ENCODE measurements at regions not wholly inside any gene's neighbourhood (a gene's known extent, or its start where the extent isn't known, plus 50 kb on each side); places are given as distances from the start of the nearest gene placed in this dataset.

GRCh38 chr4:175377203-175377602 lies 434.9 kb downstream of the GPM6A start (continued):
- peak; percentile 52 for TF ChIP-seq MAFK (IDR thresholded peaks at IDR 0.05; ENCODE audit: low read length)
- TF ChIP-seq NR0B1 (IDR thresholded peaks at IDR 0.05; ENCODE audit: partially characterized antibody): no peak
- TF ChIP-seq ATF2 (CRISPR knock-in tag; IDR thresholded peaks at IDR 0.05): no peak

GRCh38 chr4:175378372-175378771 lies 433.7 kb downstream of the GPM6A start:
- Histone ChIP-seq H4K20me1 (replicated peaks; ENCODE audit: control insufficient read depth, insufficient read depth, low read length) (no peaks in the 10 kb centered on the region), H3K4me3 (no peak overlapping the region), H3K27me3 (ENCODE audit: control insufficient read depth in 2 of 2, insufficient read depth in 2 of 2, low read length in 2 of 2) (no peaks in the 10 kb centered on the region), H3K9ac (ENCODE audit: insufficient read depth in 1 of 2, low read depth in 2 of 2, low read length in 2 of 2) (no peak overlapping the region), H3K4me2 (ENCODE audit: insufficient read depth, low read length) (no peak overlapping the region), H3K4me1 (replicated peaks in 1 of 2; ENCODE audit: control insufficient read depth in 2 of 2, insufficient read depth in 2 of 2, low read length in 2 of 2) (no peaks in the 10 kb centered on the region), H3K79me2 (ENCODE audit: control insufficient read depth, insufficient read depth, low read length) (no peaks in the 10 kb centered on the region), H3K36me3 (ENCODE audit: control insufficient read depth, insufficient read depth, low read length) (no peaks in the 10 kb centered on the region), H3K9me1 (ENCODE audit: control insufficient read depth, insufficient read depth, low read length) (no peaks in the 10 kb centered on the region), H2AFZ (ENCODE audit: low read depth, low read length) (no peak overlapping the region), H3K9me3 (replicated peaks; ENCODE audit: control insufficient read depth, insufficient read depth, low read depth, low read length) (no peaks in the 10 kb centered on the region), H3K27ac (ENCODE audit: extremely low read depth, low read depth, low read length) (no peak overlapping the region)
- WGBS (ENCODE audit: insufficient coverage, low coverage, missing lambda C conversion rate): 0% methylated on average over 4 of the region's 4 CpGs
- ATAC-seq (no peak), DNase-seq (ENCODE audit: extremely low read depth in 1 of 4, low spot score in 3 of 4) (no peak), FAIRE-seq (no peak)
- no peak for TF ChIP-seq RERE (CRISPR knock-in tag; IDR thresholded peaks at IDR 0.05; ENCODE audit: borderline replicate concordance)
- in situ Hi-C loops (cut with MboI) (no loop called here), intact Hi-C loops (cut with micrococcal nuclease) (no loop called here)
- ChIA-PET CTCF (ENCODE audit: low intra/inter-chr PET ratio) (no interaction called here), POLR2A (no interaction called here)
- BruUV-seq (replicated peaks): no TSS peak

Measured in K562 (cell line).